RWPE1 (cell line): ENCODE measurements at regions not wholly inside any gene's neighbourhood (a gene's known extent, or its start where the extent isn't known, plus 50 kb on each side); places are given as distances from the start of the nearest gene placed in this dataset.

ENCODE experiments used
- CTCF ChIA-PET: fragments of 350-600 bp; sonication (Branson Sonifier 250); formaldehyde crosslinking; extraction: SDS; loops from one replicate; lab custom pipeline; 2021; lab: Yijun Ruan, JAX
- POLR2A ChIA-PET: fragments of 400-600 bp; formaldehyde crosslinking; extraction: SDS; loops from one replicate; lab custom pipeline; 2020; ENCODE audit warnings: antibody characterized with exemption; ENCODE audit not compliant: low non-redundant PET; lab: Yijun Ruan, JAX
- DNase-seq: peaks from one replicate; pipeline ENCODE4 v3.0.0; 2012; ENCODE audit warnings: low spot score
- H3K27ac ChIP-seq: fragments of 450-650 bp; 2 replicates; pipeline ENCODE4 v1.5.1; 2017
- CTCF ChIP-seq: fragments of 450-650 bp; conservative IDR thresholded peaks from 2 replicates; pipeline ENCODE4 v1.5.1; 2017; ENCODE audit warnings: low read depth, mild to moderate bottlenecking

- CTCF ChIA-PET = interaction anchor here (0.6 kb wide), 1 partner anchor 408 kb away, joined by 4 read pairs; no protein-coding TSS in a partner anchor
- DNase-seq = no peak
- no peak overlapping the region for H3K27ac ChIP-seq
- POLR2A ChIA-PET = no interaction called here
- TF ChIP-seq CTCF = no peak
Measured at GRCh38 chr11:41985799-41986198, 526.3 kb upstream of the LRRC4C start.

- CTCF ChIA-PET = no interaction called here
Measured at GRCh38 chr11:41988951-41989572, 529.6 kb upstream of the LRRC4C start.

GRCh38 chr11:41989823-41990380 lies 530.5 kb upstream of the LRRC4C start:
- TF ChIP-seq CTCF = no peak
- no peak overlapping the region for H3K27ac ChIP-seq
- ChIA-PET CTCF (no interaction called here), POLR2A (no interaction called here)
- DNase-seq = no peak

More at GRCh38 chr11:41988951-41989572, 529.6 kb upstream of the LRRC4C start:
- POLR2A ChIA-PET = no interaction called here
- no peak for TF ChIP-seq CTCF
- no peak for DNase-seq
- no peak overlapping the region for H3K27ac ChIP-seq

DNA sequence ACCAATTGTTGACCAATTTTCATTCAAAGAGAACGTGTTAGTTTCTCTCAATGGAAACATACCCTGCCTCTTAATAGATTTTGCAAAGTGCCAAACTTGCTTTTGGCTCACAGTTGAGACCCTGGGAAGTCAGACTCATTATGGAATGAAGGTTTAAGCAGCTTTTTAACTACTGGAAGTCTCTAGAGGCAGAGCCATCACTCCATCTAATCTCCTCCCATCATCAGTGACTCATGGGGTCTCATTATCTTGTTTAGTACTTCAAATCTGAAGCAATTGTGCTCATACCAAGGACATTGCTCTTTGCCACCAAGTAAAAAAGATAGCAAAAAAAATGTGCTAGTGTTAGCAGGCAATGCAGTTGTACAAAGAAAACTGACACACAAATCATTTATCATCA lies 537.1 kb upstream of the LRRC4C start:
- POLR2A ChIA-PET = no interaction called here
- H3K27ac ChIP-seq = no peak overlapping the region
- CTCF ChIA-PET = no interaction called here
- TF ChIP-seq CTCF = no peak
- no peak for DNase-seq

DNA sequence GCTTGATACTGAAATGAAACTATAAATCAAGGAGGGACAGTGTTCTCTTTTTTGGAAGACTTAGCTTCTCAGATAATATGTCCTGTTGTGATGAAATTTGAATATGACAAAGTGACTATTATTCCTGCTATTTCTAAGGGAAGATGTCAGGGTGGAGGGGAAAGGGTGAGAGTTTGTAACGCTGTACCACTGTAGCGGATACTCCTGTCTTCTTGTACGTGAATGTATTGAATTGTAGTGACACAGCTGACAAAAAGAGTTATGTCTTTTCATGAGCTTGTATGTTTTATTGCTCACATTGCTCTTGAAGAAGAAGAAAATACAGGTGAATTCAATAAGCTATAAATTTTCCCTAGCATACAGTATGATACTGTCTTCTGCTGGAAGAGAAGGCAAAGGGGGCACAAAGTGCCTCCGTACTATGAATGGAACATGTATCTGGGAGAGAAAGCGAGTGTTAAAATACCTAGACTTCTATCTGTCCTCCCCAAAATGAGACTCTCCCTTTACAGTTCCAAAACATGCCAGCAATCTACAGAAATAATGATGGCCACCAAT lies 538.5 kb upstream of the LRRC4C start:
- no peak overlapping the region for H3K27ac ChIP-seq
- ChIA-PET POLR2A (no interaction called here), CTCF (no interaction called here)
- no peak for TF ChIP-seq CTCF
- no peak for DNase-seq

- no peak overlapping the region for H3K27ac ChIP-seq
- no peak for DNase-seq
- TF ChIP-seq CTCF = no peak
- POLR2A ChIA-PET = no interaction called here
- CTCF ChIA-PET = interaction anchor here (0.6 kb wide), 1 partner anchor 454 kb away, joined by 3 read pairs; no protein-coding TSS in a partner anchor
Measured at GRCh38 chr11:41999066-41999465, 539.6 kb upstream of the LRRC4C start.
